GM12864 (cell line): ENCODE measurements at regions not wholly inside any gene's neighbourhood (a gene's known extent, or its start where the extent isn't known, plus 50 kb on each side); places are given as distances from the start of the nearest gene placed in this dataset.

Source experiments
- DNase-seq: peaks from one replicate; pipeline ENCODE4 v3.0.0-alpha.2; 2011; ENCODE audit warnings: low read depth
- H3K4me3 ChIP-seq: 2 replicates; pipeline ENCODE4 v1.5.1; 2011; ENCODE audit warnings: mild to moderate bottlenecking, low read depth, low read length, control low read depth
- CTCF ChIP-seq: IDR thresholded peaks from 2 replicates; pipeline ENCODE4 v1.5.1; 2011; ENCODE audit warnings: low read depth, mild to moderate bottlenecking, moderate library complexity, low read length, control low read depth, inconsistent platforms; ENCODE audit errors: missing control alignments

- no peak for DNase-seq
- no peak overlapping the region for H3K4me3 ChIP-seq
- TF ChIP-seq CTCF: no peak
Observed at GRCh38 chr3:21067031-21067813, 683.8 kb downstream of the ZNF385D start.

GRCh38 chr3:21062831-21063294 is 688.1 kb downstream of the ZNF385D start:
- DNase-seq: no peak
- H3K4me3 ChIP-seq: no peak overlapping the region
- no peak for TF ChIP-seq CTCF

GRCh38 chr3:21059404-21059803 is 691.6 kb downstream of the ZNF385D start:
- no peak overlapping the region for H3K4me3 ChIP-seq
- TF ChIP-seq CTCF: no peak
- no peak for DNase-seq

- no peak for DNase-seq
- no peak overlapping the region for H3K4me3 ChIP-seq
- no peak for TF ChIP-seq CTCF
Observed at GRCh38 chr3:21056293-21056692, 694.7 kb downstream of the ZNF385D start.

- no peak overlapping the region for H3K4me3 ChIP-seq
- TF ChIP-seq CTCF: no peak
- DNase-seq: no peak
Observed at GRCh38 chr3:21055015-21055414, 696.0 kb downstream of the ZNF385D start.

GRCh38 chr3:21054064-21054463 is 696.9 kb downstream of the ZNF385D start:
- DNase-seq: no peak
- TF ChIP-seq CTCF: no peak
- no peak overlapping the region for H3K4me3 ChIP-seq
